ENCODE measurements at regions not wholly inside any gene's neighbourhood (a gene's known extent, or its start where the extent isn't known, plus 50 kb on each side); places are given as distances from the start of the nearest gene placed in this dataset.

DNA sequence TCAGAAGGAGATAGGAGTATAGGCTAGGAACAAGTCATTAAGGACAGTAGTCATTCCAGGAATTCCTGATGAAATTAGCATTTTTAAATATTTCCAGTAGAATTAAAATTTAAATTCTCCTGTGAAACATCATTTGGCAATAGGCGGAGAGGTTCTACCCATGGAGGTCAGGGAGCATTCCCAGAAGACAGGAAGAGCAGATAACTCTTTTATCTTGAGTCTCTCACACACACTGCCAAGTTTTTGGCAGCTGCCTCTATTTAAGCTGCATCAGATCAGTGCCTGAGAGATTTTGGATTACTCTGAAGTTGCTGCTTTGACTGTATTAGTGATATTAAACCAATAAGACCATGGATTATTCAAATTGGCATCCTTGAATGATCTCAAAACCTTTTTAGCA is 714.7 kb downstream of the EPHA4 start:
- no peaks in the 10 kb centered on the region for H3K79me2 ChIP-seq (ENCODE audit: control insufficient read depth, insufficient read depth, low read length)
- H3K4me2 ChIP-seq (ENCODE audit: insufficient read depth, low read length) = no peak overlapping the region
- H3K36me3 ChIP-seq (ENCODE audit: control insufficient read depth, insufficient read depth, low read length) = no peaks in the 10 kb centered on the region
- no peak overlapping the region for H2AFZ ChIP-seq (ENCODE audit: low read depth, low read length)
- H3K27ac ChIP-seq (ENCODE audit: extremely low read depth, low read depth, low read length) = no peak overlapping the region
- in situ Hi-C loops (cut with MboI) = no loop called here
- TF ChIP-seq, protein P1, sequence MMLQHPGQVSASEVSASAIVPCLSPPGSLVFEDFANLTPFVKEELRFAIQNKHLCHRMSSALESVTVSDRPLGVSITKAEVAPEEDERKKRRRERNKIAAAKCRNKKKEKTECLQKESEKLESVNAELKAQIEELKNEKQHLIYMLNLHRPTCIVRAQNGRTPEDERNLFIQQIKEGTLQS (IDR thresholded peaks at IDR 0.05) = no peak
- TF ChIP-seq, protein P1 (CRISPR knock-in tag; conservative IDR thresholded peaks at IDR 0.05) = no peak
- H3K9me3 ChIP-seq (replicated peaks; ENCODE audit: control insufficient read depth, insufficient read depth, low read depth, low read length) = no peaks in the 10 kb centered on the region
- no peaks in the 10 kb centered on the region for H3K27me3 ChIP-seq (ENCODE audit: control insufficient read depth in 2 of 2, insufficient read depth in 2 of 2, low read length in 2 of 2)
- intact Hi-C loops (cut with micrococcal nuclease) = no loop called here
- ChIA-PET POLR2A (no interaction called here), CTCF (ENCODE audit: low intra/inter-chr PET ratio) (no interaction called here)
- no peaks in the 10 kb centered on the region for H3K4me1 ChIP-seq (replicated peaks in 1 of 2; ENCODE audit: control insufficient read depth in 2 of 2, insufficient read depth in 2 of 2, low read length in 2 of 2)
- H3K9me1 ChIP-seq (ENCODE audit: control insufficient read depth, insufficient read depth, low read length) = no peaks in the 10 kb centered on the region
- H4K20me1 ChIP-seq (replicated peaks; ENCODE audit: control insufficient read depth, insufficient read depth, low read length) = no peaks in the 10 kb centered on the region
- H3K4me3 ChIP-seq = no peak overlapping the region
- BruUV-seq (replicated peaks) = no TSS peak
- FAIRE-seq (no peak), ATAC-seq (no peak), DNase-seq (ENCODE audit: extremely low read depth in 1 of 4, low spot score in 3 of 4) (no peak)
- H3K9ac ChIP-seq (ENCODE audit: insufficient read depth in 1 of 2, low read depth in 2 of 2, low read length in 2 of 2) = no peak overlapping the region
- WGBS (ENCODE audit: insufficient coverage, low coverage, missing lambda C conversion rate) = 25% methylated on average over 1 of the region's 1 CpG

DNA sequence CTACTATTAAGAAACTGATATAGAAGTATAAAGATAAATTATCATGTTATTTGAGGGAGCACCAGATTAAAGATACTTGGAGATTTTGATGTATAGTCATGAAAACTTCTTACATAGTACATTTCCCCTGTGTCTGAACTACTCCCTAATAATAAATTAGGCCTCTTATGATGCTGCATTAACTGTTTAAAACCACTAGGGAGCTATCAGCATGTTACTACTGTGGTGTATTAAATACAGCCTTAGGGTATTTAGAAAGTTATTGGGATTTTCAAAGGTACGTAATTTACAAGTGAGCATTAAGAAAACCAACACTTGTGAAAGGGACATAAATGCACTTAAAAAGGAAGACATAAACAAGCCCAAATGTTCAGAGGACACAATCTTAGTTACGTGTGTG is 714.0 kb downstream of the EPHA4 start:
- no peak overlapping the region for H2AFZ ChIP-seq (ENCODE audit: low read depth, low read length)
- no peaks in the 10 kb centered on the region for H3K9me1 ChIP-seq (ENCODE audit: control insufficient read depth, insufficient read depth, low read length)
- no TSS peak for BruUV-seq (replicated peaks)
- no peaks in the 10 kb centered on the region for H3K27me3 ChIP-seq (ENCODE audit: control insufficient read depth in 2 of 2, insufficient read depth in 2 of 2, low read length in 2 of 2)
- no peaks in the 10 kb centered on the region for H3K9me3 ChIP-seq (replicated peaks; ENCODE audit: control insufficient read depth, insufficient read depth, low read depth, low read length)
- no peaks in the 10 kb centered on the region for H4K20me1 ChIP-seq (replicated peaks; ENCODE audit: control insufficient read depth, insufficient read depth, low read length)
- FAIRE-seq (no peak), ATAC-seq (no peak), DNase-seq (ENCODE audit: extremely low read depth in 1 of 4, low spot score in 3 of 4) (no peak)
- no peaks in the 10 kb centered on the region for H3K4me1 ChIP-seq (replicated peaks in 1 of 2; ENCODE audit: control insufficient read depth in 2 of 2, insufficient read depth in 2 of 2, low read length in 2 of 2)
- intact Hi-C loops (cut with micrococcal nuclease) (no loop called here), in situ Hi-C loops (cut with MboI) (no loop called here)
- CTCF ChIA-PET (ENCODE audit: low intra/inter-chr PET ratio) = no interaction called here
- POLR2A ChIA-PET = no interaction called here
- 0% methylated on average over 2 of the region's 2 CpGs for WGBS (ENCODE audit: insufficient coverage, low coverage, missing lambda C conversion rate)
- no peaks in the 10 kb centered on the region for H3K36me3 ChIP-seq (ENCODE audit: control insufficient read depth, insufficient read depth, low read length)
- no peak overlapping the region for H3K27ac ChIP-seq (ENCODE audit: extremely low read depth, low read depth, low read length)
- H3K4me3 ChIP-seq = no peak overlapping the region
- no peak overlapping the region for H3K4me2 ChIP-seq (ENCODE audit: insufficient read depth, low read length)
- H3K9ac ChIP-seq (ENCODE audit: insufficient read depth in 1 of 2, low read depth in 2 of 2, low read length in 2 of 2) = no peak overlapping the region
- no peaks in the 10 kb centered on the region for H3K79me2 ChIP-seq (ENCODE audit: control insufficient read depth, insufficient read depth, low read length)
- TF ChIP-seq FOXA1 (IDR thresholded peaks at IDR 0.05; ENCODE audit: borderline replicate concordance) (no peak), C11orf30 (IDR thresholded peaks at IDR 0.05; ENCODE audit: low read depth) (no peak), CBX3 (IDR thresholded peaks at IDR 0.05; ENCODE audit: borderline replicate concordance in 1 of 2, low read length in 2 of 2) (no peak), ZNF347 (CRISPR knock-in tag; IDR thresholded peaks at IDR 0.05; ENCODE audit: low read depth) (no peak), FOS (IDR thresholded peaks at IDR 0.05; ENCODE audit: extremely low read depth, insufficient read length) (no peak), NBN (IDR thresholded peaks at IDR 0.05; ENCODE audit: low read depth) (no peak)
- TF ChIP-seq, protein P2, sequence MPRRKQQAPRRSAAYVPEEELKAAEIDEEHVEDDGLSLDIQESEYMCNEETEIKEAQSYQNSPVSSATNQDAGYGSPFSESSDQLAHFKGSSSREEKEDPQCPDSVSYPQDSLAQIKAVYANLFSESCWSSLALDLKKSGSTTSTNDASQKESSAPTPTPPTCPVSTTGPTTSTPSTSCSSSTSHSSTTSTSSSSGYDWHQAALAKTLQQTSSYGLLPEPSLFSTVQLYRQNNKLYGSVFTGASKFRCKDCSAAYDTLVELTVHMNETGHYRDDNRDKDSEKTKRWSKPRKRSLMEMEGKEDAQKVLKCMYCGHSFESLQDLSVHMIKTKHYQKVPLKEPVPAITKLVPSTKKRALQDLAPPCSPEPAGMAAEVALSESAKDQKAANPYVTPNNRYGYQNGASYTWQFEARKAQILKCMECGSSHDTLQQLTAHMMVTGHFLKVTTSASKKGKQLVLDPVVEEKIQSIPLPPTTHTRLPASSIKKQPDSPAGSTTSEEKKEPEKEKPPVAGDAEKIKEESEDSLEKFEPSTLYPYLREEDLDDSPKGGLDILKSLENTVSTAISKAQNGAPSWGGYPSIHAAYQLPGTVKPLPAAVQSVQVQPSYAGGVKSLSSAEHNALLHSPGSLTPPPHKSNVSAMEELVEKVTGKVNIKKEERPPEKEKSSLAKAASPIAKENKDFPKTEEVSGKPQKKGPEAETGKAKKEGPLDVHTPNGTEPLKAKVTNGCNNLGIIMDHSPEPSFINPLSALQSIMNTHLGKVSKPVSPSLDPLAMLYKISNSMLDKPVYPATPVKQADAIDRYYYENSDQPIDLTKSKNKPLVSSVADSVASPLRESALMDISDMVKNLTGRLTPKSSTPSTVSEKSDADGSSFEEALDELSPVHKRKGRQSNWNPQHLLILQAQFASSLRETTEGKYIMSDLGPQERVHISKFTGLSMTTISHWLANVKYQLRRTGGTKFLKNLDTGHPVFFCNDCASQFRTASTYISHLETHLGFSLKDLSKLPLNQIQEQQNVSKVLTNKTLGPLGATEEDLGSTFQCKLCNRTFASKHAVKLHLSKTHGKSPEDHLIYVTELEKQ (CRISPR knock-in tag; IDR thresholded peaks at IDR 0.05) = no peak
- TF ChIP-seq, protein P3, sequence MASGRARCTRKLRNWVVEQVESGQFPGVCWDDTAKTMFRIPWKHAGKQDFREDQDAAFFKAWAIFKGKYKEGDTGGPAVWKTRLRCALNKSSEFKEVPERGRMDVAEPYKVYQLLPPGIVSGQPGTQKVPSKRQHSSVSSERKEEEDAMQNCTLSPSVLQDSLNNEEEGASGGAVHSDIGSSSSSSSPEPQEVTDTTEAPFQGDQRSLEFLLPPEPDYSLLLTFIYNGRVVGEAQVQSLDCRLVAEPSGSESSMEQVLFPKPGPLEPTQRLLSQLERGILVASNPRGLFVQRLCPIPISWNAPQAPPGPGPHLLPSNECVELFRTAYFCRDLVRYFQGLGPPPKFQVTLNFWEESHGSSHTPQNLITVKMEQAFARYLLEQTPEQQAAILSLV (tag; IDR thresholded peaks at IDR 0.05) = no peak

Measured in K562 (cell line).